ENCODE measurements at regions not wholly inside any gene's neighbourhood (a gene's known extent, or its start where the extent isn't known, plus 50 kb on each side); places are given as distances from the start of the nearest gene placed in this dataset.
"Not testable (repeated sequence)": the region's sequence is repeated elsewhere in the genome, so short reads cannot be mapped to it uniquely, and the experiment has no call there.

DNA sequence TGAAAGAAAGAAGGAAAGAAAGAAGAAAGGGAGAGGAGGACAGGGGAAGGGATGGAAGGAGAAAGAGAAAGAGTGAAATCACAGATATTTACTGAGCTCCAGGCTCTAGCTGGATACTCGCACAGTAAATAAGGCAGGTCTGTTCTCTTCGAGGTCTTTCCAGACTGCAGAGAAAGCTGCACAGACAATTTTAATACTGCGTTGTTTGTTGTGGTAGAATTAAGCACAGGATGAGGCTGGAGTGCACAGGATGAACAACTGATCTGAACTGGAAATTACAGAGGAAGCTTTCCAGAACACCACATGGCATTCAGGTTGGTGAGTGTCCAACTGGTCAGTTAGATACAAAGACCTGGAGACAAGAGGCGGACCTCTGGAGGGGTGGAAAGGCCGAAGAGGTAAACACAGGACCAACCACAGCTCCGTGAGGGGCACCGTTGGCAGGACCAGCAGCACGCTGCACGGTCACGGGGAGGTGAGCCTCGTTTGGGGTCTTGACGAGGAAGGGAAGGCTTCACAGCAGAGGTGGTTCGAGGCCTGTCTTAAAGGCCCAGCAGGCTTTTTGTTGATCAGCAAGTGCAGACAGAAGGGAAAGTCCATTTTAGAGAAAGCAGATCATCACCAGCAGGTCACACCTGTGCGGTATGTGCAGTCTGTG lies 121.7 kb downstream of the ATP6V0E2 start:
- DNase-seq, result not testable (repeated sequence)

GRCh38 chr7:150000780-150001599 lies 127.2 kb downstream of the ATP6V0E2 start:
- not testable (repeated sequence) for DNase-seq

- DNase-seq, result no peak
Observed at GRCh38 chr7:150003304-150003810, 129.6 kb downstream of the ATP6V0E2 start.

DNA sequence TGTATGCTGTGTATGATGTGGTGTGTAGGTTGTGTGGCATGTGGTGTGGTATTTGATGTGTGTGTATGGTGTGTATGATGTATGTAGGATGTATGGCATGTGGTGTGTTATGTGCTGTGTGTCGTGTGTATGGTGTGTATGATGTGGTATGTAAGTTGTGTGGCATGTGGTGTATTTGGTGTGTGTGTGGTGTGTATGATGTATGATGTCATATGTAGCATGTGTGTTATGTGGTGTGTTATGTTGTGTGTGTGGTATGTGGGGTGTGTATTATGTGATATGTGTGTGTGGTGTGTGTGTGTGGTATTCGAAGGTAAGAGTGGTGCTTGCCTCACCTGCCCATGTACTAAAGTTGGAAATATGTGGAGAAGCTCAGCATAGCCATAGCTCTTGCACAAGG lies 130.2 kb downstream of the ATP6V0E2 start:
- not testable (repeated sequence) for DNase-seq

DNA sequence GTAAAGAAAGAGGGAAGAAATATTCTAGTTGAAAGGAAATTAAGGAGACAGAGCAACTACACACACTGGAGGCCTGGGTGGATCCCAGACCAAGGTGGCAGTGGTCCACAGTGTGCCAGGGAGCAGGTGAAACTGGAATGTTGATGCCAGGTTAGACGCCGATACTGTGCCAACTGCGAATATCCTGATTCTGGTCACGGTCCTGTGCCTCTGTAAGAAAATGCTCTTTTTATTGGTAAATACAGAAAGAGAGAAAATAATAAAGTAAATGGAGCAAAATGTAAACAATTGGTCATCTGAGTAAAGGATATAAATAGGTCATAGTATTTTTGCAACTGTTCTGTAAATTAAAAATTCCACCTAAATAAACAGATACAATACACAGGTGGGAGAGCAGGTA lies 131.1 kb downstream of the ATP6V0E2 start:
- not testable (repeated sequence) for DNase-seq

DNA sequence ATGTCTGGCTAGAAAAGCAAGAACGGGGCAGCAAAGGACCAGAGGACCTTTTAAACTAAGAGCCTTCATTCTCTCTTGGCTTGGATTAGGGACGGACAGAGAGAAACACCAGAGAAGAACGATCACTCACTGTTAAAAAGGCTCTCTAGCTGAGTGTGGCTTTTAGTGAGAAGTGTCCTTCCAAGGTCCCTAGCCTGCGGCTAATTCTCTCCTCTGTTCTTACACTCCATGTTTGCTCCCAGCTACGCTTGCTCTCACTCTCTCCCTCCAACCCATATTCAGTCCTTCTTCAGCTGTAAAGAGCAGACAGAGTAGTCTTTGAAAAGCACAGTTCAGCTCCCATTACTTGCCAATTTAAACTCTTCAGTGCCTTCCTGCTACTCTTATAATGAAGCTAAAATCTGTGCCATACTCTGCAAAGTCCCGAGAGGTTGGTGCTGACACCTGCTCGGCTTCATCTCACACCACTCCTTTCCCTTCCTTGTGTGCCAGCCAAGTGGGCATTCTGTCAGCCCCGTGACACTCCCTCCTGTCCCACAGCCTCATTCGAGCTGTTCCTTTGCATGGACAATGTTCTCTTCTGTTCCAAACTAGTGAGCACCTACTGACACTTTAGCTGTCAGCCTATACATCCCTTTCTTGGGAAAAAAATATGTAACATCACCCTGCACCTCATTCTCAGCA lies 136.0 kb downstream of the ATP6V0E2 start:
- not testable (repeated sequence) for DNase-seq

DNA sequence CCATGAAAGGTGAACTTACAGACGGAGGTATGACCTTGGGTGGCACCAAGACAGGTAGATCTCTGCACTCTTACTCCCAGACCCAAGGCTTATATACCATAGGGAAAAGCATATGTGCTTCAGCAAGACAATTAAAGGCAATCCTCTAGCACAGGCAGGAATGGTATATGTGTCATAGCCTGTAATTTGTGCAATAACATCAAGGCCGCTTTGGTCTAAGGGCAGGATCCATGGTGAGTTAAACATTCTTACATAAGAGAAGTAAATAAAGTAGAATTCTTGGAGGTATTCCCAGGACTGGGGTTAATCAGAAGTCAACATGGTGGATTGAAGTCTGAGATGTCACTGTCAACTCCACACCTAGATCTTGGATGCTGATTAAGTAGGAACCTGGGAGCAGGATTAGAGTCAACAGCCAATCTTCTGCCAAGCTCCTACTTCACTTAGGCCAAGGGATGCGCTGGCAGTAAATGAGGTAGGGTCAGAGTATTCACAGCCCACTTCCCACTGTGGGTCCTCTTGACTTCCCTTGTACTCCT lies 143.0 kb downstream of the ATP6V0E2 start:
- DNase-seq, result not testable (repeated sequence)

DNA sequence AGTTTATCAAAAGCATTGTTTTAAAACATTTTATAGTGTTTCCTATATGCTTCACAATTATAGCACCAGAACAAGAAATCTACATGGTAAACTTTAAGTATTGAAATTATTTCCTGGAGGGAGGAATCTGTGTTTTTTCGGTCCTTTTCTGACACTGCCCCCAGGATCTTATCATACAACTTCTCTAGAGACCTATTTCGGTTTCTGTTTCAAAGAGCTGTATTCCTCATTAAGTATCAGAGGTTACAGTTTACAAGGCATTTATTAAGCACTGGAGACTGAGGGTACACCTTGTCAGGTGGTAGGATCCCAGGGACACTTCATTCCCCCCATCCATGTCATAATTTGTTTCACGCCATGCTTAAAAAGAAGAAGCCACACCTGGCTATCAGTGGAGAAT lies 146.4 kb downstream of the ATP6V0E2 start:
- DNase-seq, result not testable (repeated sequence)

DNA sequence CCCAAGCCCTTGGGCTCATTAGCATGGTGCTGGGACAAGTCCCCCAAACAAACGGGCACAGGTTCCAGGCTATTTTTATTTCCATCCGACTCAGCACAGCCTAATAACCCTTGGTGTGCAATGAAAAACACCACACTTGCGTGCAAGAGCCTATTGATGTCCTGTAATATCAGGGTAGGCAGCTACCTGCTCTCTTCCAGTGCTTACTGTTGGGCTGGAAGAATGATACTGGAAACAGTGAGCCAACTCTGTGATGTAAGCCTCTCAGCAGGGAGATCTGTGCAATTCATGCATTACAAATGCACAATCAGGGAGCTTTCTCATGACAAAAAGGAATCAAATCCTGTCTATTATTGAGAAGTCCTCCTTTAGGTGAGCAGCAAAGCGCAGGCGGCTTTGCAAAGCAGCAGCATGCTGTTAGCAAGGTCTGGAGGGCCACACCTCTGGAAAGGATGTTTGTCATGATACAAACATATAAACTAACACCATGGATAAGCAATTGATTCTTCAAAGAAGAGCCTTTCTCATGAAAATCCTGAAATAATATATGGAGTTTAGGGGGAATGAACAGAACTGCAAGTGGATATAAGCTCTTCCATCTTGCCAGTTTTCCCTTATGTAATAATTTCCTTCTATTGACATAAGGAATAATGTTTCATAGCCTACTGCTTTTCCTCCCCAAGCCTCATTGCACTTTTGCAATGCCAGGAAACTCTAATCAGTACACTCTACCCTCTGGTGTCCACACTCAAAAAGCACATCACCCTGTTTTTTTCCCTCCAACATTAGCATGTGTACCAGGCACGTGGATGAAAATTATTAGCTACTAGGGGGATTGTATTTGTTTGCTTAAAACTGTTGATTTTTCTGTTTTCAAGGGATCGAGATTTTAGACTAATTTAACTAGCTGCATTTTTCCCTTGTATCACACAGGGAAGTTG lies 151.1 kb downstream of the ATP6V0E2 start:
- not testable (repeated sequence) for DNase-seq

DNA sequence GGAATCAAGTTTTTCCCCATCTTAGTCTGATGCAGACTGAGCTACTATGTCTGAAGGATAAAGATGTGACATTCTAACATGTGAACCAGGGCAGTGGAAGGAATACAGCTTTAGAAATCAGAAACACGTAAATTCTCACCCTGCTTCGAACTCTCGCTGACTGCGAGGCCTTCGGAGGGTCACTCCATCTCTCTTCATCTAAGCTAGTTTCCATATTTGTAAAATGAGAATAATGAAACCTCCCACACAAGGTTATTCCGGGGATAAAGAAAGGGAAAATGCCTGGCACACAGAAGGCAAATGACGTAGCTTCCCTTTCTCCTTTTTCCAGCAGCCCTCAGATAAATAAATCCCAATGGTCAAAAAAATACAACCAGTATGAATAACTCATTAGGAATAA lies 152.0 kb downstream of the ATP6V0E2 start:
- not testable (repeated sequence) for DNase-seq

- DNase-seq, result not testable (repeated sequence)
Observed at GRCh38 chr7:150028344-150029012, 154.7 kb downstream of the ATP6V0E2 start.

DNA sequence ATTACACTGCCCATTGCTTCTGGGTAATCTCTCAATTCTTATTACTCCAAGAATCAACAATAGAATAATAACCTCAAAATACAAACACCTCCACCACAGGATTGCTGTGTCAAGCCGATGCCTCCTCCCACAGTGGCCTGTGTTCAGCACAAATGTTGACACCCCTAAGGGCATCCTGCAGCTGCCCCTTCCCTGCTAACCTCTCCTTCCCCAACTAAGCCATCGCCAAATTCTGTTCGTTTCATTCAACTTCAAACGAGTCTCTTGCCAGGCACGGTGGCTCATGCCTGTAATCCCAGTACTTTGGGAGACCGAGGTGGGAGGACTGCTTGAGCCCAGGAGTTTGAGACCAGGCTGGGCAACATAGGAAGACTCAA lies 155.2 kb downstream of the ATP6V0E2 start:
- DNase-seq, result not testable (repeated sequence)

DNA sequence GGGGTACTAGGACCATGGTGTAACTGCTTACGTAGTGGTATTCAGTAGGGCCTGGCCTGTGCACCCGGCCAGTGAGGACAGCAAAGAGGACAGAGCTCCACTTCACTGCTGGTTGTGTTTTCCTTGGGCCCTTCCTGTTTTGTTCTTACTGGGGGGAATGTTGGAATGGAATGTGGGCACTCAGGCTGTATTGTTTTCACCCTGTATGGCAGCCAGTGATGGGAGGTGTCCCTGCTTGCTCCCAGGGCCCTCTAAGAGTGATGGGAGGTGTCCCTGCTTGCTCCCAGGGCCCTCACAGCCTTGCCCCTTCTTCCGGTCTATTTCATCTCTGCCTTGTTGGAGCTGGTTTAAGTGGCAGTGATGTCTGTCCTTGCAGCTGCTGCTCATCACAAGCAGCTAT lies 158.0 kb downstream of the ATP6V0E2 start:
- not testable (repeated sequence) for DNase-seq

- not testable (repeated sequence) for DNase-seq
Observed at GRCh38 chr7:150033711-150034110, 159.9 kb downstream of the ATP6V0E2 start.

GRCh38 chr7:150035769-150036168 lies 162.0 kb downstream of the ATP6V0E2 start:
- DNase-seq, result not testable (repeated sequence)

DNA sequence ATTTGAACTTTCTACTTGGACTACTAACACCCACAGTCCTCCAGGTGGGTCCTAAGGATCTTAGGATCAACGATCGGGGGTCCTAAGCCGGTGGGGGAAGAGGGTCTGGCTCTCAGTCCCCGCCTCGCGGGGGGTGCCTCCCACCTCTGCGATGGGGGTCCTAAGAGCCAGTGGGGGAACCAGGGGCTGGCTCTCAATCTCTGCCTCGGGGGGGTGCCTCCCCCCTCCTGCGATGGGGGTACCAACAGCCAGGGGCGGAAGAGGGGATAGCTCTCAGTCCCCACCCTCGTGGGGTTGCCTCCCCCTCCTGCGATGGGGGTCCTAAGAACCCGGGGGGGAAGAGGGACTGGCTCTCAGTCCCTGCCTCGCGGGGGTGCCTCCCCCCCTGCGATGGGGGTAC lies 165.3 kb downstream of the ATP6V0E2 start:
- DNase-seq, result not testable (repeated sequence)

DNA sequence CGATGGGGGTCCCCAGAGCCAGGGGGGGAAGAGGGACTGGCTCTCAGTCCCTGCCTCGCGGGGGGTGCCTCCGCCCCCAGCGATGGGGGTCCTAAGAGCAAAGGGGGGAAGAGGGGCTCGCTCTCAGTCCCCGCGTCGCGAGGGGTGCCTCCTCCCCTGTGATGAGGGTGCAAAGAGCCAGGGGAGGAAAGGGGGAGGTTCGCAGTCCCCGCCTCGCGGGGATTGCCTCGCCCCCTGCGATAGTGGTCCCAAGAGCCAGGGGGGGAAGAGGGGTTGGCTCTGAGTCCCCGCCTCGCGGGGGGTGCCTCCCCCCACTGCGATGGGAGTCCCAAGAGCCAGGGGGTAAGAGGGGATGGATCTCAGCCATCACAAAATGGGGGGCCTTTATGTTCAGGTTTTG lies 168.5 kb downstream of the ATP6V0E2 start:
- DNase-seq, result not testable (repeated sequence)

- DNase-seq, result not testable (repeated sequence)
Observed at GRCh38 chr7:150044771-150045170, 171.0 kb downstream of the ATP6V0E2 start.

- not testable (repeated sequence) for DNase-seq
Observed at GRCh38 chr7:150045596-150045995, 171.8 kb downstream of the ATP6V0E2 start.

- not testable (repeated sequence) for DNase-seq
Observed at GRCh38 chr7:150046290-150047194, 172.8 kb downstream of the ATP6V0E2 start.

All from NCI-H510A (cell line).